HEK293T (cell line): ENCODE measurements at regions not wholly inside any gene's neighbourhood (a gene's known extent, or its start where the extent isn't known, plus 50 kb on each side); places are given as distances from the start of the nearest gene placed in this dataset.

Experiments used
- ELF4 ChIP-seq: fragments of 450-650 bp; IDR thresholded peaks from 2 replicates; pipeline ENCODE4 v1.6.1; 2017; ENCODE audit warnings: antibody characterized with exemption
- HDGF ChIP-seq: fragments of 450-650 bp; IDR thresholded peaks from 2 replicates; pipeline ENCODE4 v1.6.1; 2017; ENCODE audit warnings: antibody characterized with exemption, borderline replicate concordance
- TARDBP ChIP-seq: fragments of 450-650 bp; IDR thresholded peaks from 2 replicates; pipeline ENCODE4 v1.6.1; 2016
- TF ChIP-seq, protein P1 (sequence below): fragments of 450-650 bp; IDR thresholded peaks from 2 replicates; pipeline ENCODE4 v1.6.1; 2016

DNA sequence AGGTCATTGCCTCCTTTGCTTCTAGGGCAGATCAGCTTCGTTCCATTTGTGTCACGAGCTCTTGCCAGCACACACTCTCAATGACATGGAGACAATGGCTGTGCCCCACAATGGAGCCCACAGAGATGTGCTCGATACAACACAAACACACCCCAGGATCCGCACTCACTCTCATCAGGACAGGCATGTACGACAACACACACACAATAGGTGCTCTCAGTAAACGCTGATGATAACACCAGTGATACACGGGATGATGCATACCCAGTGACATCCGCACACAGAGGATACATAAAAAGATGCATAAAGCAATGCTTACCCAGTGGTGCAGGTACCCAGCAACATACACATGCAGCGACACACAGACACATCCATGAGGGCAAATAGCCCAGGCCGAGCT lies 61.2 kb upstream of the LBX1 start:
- TF ChIP-seq HDGF (no peak), ELF4 (no peak), TARDBP (no peak)
- TF ChIP-seq, protein P1, sequence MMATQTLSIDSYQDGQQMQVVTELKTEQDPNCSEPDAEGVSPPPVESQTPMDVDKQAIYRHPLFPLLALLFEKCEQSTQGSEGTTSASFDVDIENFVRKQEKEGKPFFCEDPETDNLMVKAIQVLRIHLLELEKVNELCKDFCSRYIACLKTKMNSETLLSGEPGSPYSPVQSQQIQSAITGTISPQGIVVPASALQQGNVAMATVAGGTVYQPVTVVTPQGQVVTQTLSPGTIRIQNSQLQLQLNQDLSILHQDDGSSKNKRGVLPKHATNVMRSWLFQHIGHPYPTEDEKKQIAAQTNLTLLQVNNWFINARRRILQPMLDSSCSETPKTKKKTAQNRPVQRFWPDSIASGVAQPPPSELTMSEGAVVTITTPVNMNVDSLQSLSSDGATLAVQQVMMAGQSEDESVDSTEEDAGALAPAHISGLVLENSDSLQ = no peak
